ENCODE measurements at regions not wholly inside any gene's neighbourhood (a gene's known extent, or its start where the extent isn't known, plus 50 kb on each side); places are given as distances from the start of the nearest gene placed in this dataset.

DNA sequence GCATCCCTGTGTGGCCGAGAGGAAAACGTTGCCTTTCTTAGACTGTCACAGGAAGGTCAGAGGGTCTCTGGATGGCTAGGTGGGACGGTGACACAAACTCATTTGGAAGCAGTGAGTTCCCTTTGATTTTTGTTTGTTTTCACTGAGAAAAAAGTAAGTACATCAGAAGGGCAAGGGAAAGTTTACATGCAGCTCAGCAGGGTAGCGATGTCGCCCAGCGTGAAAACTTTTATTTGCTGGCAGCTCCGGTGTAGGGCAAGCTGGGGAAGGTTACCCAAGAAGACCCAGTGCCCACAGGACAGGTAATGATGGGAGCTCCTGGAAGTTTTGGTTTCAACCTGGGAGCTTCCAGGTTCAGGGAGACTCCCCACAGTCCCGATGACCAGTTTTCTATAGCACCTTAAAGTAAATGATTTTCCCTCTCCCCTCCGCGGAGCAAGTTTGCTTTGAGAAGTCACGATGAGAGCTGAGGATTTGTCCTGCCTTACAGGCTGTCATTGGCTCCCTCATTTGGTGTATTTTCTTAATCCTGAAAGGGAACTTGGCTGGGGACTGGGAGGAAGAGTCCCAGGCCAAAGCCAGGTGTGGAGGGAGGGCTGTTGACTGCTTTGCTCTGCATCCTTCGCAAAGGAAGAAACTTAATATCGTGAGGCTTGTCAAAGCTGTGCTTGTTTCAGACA is 64.7 kb upstream of the ESRRB start:
- H3K9ac ChIP-seq (ENCODE audit: low read length), result no peak overlapping the region
- peaks cover 4% of the 10 kb centered on the region for H3K27me3 ChIP-seq (ENCODE audit: control insufficient read depth, insufficient read depth, low read length)
- H3K36me3 ChIP-seq (ENCODE audit: control insufficient read depth, insufficient read depth, low read length), result no peaks in the 10 kb centered on the region
- peaks cover 2% of the 10 kb centered on the region for H3K4me1 ChIP-seq (ENCODE audit: control insufficient read depth, insufficient read depth, low read length)
- no peak overlapping the region for H3K4me3 ChIP-seq (ENCODE audit: low read length)
- H3K27ac ChIP-seq (ENCODE audit: low read depth, low read length), result no peak overlapping the region

- H3K27me3 ChIP-seq (ENCODE audit: control insufficient read depth, insufficient read depth, low read length), result peaks cover 4% of the 10 kb centered on the region
- no peak overlapping the region for H3K27ac ChIP-seq (ENCODE audit: low read depth, low read length)
- no peak overlapping the region for H3K4me3 ChIP-seq (ENCODE audit: low read length)
- no peak overlapping the region for H3K9ac ChIP-seq (ENCODE audit: low read length)
- H3K4me1 ChIP-seq (ENCODE audit: control insufficient read depth, insufficient read depth, low read length), result peaks cover 2% of the 10 kb centered on the region
- H3K36me3 ChIP-seq (ENCODE audit: control insufficient read depth, insufficient read depth, low read length), result no peaks in the 10 kb centered on the region
Observed at GRCh38 chr14:76312821-76313220, 63.1 kb upstream of the ESRRB start.

GRCh38 chr14:76313303-76313702 is 62.6 kb upstream of the ESRRB start:
- no peaks in the 10 kb centered on the region for H3K36me3 ChIP-seq (ENCODE audit: control insufficient read depth, insufficient read depth, low read length)
- peaks cover 4% of the 10 kb centered on the region for H3K27me3 ChIP-seq (ENCODE audit: control insufficient read depth, insufficient read depth, low read length)
- H3K4me3 ChIP-seq (ENCODE audit: low read length), result no peak overlapping the region
- no peak overlapping the region for H3K27ac ChIP-seq (ENCODE audit: low read depth, low read length)
- H3K4me1 ChIP-seq (ENCODE audit: control insufficient read depth, insufficient read depth, low read length), result peaks cover 2% of the 10 kb centered on the region
- H3K9ac ChIP-seq (ENCODE audit: low read length), result no peak overlapping the region

DNA sequence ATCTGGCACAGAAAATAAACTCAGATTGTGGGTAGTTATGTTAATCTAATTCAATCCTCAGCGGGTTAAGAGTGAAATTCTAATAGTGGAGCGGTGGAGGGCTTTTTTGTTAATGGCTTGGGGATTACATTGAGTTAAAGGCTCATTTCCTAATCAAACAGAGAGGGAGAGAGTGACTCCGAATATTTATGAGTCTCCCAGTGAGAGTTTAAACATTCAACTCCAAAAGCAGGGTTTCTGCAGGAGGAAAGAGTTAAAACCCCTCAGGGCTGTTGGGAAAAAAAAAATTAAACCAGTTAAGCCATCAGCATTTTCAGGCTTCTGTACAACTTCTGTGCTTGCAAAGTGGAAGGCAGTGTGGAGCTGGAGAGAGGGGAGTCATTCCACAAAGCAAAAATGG is 62.1 kb upstream of the ESRRB start:
- H3K9ac ChIP-seq (ENCODE audit: low read length), result no peak overlapping the region
- no peak overlapping the region for H3K27ac ChIP-seq (ENCODE audit: low read depth, low read length)
- no peaks in the 10 kb centered on the region for H3K36me3 ChIP-seq (ENCODE audit: control insufficient read depth, insufficient read depth, low read length)
- H3K4me1 ChIP-seq (ENCODE audit: control insufficient read depth, insufficient read depth, low read length), result peaks cover 2% of the 10 kb centered on the region
- H3K27me3 ChIP-seq (ENCODE audit: control insufficient read depth, insufficient read depth, low read length), result peaks cover 4% of the 10 kb centered on the region
- H3K4me3 ChIP-seq (ENCODE audit: low read length), result no peak overlapping the region

- Histone ChIP-seq H3K27me3 (ENCODE audit: control insufficient read depth, insufficient read depth, low read length) (peaks cover 4% of the 10 kb centered on the region), H3K9ac (ENCODE audit: low read length) (no peak overlapping the region), H3K27ac (ENCODE audit: low read depth, low read length) (no peak overlapping the region), H3K36me3 (ENCODE audit: control insufficient read depth, insufficient read depth, low read length) (no peaks in the 10 kb centered on the region), H3K4me3 (ENCODE audit: low read length) (no peak overlapping the region), H3K4me1 (ENCODE audit: control insufficient read depth, insufficient read depth, low read length) (peaks cover 2% of the 10 kb centered on the region)
Observed at GRCh38 chr14:76314521-76315034, 61.4 kb upstream of the ESRRB start.

- Histone ChIP-seq H3K27ac (ENCODE audit: low read depth, low read length) (no peak overlapping the region), H3K36me3 (ENCODE audit: control insufficient read depth, insufficient read depth, low read length) (no peaks in the 10 kb centered on the region), H3K4me3 (ENCODE audit: low read length) (no peak overlapping the region), H3K9ac (ENCODE audit: low read length) (no peak overlapping the region), H3K27me3 (ENCODE audit: control insufficient read depth, insufficient read depth, low read length) (no peaks in the 10 kb centered on the region), H3K4me1 (ENCODE audit: control insufficient read depth, insufficient read depth, low read length) (no peaks in the 10 kb centered on the region)
Observed at GRCh38 chr14:76320486-76320885, 55.5 kb upstream of the ESRRB start.

- H3K4me3 ChIP-seq (ENCODE audit: low read length), result no peak overlapping the region
- no peak overlapping the region for H3K27ac ChIP-seq (ENCODE audit: low read depth, low read length)
- H3K4me1 ChIP-seq (ENCODE audit: control insufficient read depth, insufficient read depth, low read length), result no peaks in the 10 kb centered on the region
- H3K36me3 ChIP-seq (ENCODE audit: control insufficient read depth, insufficient read depth, low read length), result no peaks in the 10 kb centered on the region
- no peak overlapping the region for H3K9ac ChIP-seq (ENCODE audit: low read length)
- no peaks in the 10 kb centered on the region for H3K27me3 ChIP-seq (ENCODE audit: control insufficient read depth, insufficient read depth, low read length)
Observed at GRCh38 chr14:76320975-76321374, 55.0 kb upstream of the ESRRB start.

GRCh38 chr14:76322594-76323220 is 53.2 kb upstream of the ESRRB start:
- Histone ChIP-seq H3K27me3 (ENCODE audit: control insufficient read depth, insufficient read depth, low read length) (no peaks in the 10 kb centered on the region), H3K9ac (ENCODE audit: low read length) (no peak overlapping the region), H3K4me1 (ENCODE audit: control insufficient read depth, insufficient read depth, low read length) (no peaks in the 10 kb centered on the region), H3K27ac (ENCODE audit: low read depth, low read length) (no peak overlapping the region), H3K36me3 (ENCODE audit: control insufficient read depth, insufficient read depth, low read length) (no peaks in the 10 kb centered on the region), H3K4me3 (ENCODE audit: low read length) (no peak overlapping the region)

GRCh38 chr14:76323331-76324050 is 52.4 kb upstream of the ESRRB start:
- no peaks in the 10 kb centered on the region for H3K36me3 ChIP-seq (ENCODE audit: control insufficient read depth, insufficient read depth, low read length)
- no peaks in the 10 kb centered on the region for H3K27me3 ChIP-seq (ENCODE audit: control insufficient read depth, insufficient read depth, low read length)
- no peak overlapping the region for H3K4me3 ChIP-seq (ENCODE audit: low read length)
- no peaks in the 10 kb centered on the region for H3K4me1 ChIP-seq (ENCODE audit: control insufficient read depth, insufficient read depth, low read length)
- no peak overlapping the region for H3K9ac ChIP-seq (ENCODE audit: low read length)
- no peak overlapping the region for H3K27ac ChIP-seq (ENCODE audit: low read depth, low read length)

DNA sequence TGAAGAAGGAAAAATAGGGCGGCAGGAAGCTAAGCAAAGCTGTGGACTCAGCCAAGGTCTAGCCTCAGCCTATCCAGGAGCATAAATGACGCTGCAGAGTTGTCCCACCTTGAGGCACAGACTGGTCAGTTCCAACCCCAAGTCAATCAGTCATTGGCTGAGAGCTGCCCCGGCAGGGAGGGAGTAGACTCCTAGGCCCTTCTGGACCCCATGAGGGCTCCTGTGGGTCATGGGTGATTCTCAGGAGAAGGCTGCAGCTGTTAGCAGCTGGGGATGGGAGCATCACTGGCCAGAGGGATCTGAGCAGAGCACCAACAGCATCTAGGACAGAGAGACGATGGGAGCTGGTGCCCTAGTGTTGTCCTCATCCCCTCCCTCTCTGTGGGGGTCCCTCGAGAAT is 51.8 kb upstream of the ESRRB start:
- Histone ChIP-seq H3K4me3 (ENCODE audit: low read length) (no peak overlapping the region), H3K4me1 (ENCODE audit: control insufficient read depth, insufficient read depth, low read length) (no peaks in the 10 kb centered on the region), H3K27me3 (ENCODE audit: control insufficient read depth, insufficient read depth, low read length) (no peaks in the 10 kb centered on the region), H3K9ac (ENCODE audit: low read length) (no peak overlapping the region), H3K27ac (ENCODE audit: low read depth, low read length) (no peak overlapping the region), H3K36me3 (ENCODE audit: control insufficient read depth, insufficient read depth, low read length) (no peaks in the 10 kb centered on the region)

Data from rectal smooth muscle tissue (tissue), 1 donor.